Left lung (tissue), 4 donors: ENCODE measurements at regions not wholly inside any gene's neighbourhood (a gene's known extent, or its start where the extent isn't known, plus 50 kb on each side); places are given as distances from the start of the nearest gene placed in this dataset.

Experiments
- ATAC-seq: fragments of 200-7000 bp; cut with Tn5 transposase; one replicate; pipeline ENCODE4 v1.9.1; 2020; ENCODE audit warnings: moderate library complexity
- DNase-seq, 4 donors: peaks; one replicate each; pipeline ENCODE4 v3.0.0-alpha.2; 2013 to 2020
- H3K27ac ChIP-seq, 2 donors: fragments of 200-600 bp; sonication (generic) in 1 of 2; one replicate each; pipeline versions ENCODE4 v1.5.0 to v1.8.0; 2020 to 2021
- H3K27me3 ChIP-seq, 2 donors: fragments of 200-600 bp; sonication (generic) in 1 of 2; one replicate each; pipeline versions ENCODE4 v1.5.0 to v1.8.0; 2020 to 2021
- H3K36me3 ChIP-seq, 2 donors: fragments of 200-600 bp; sonication (generic) in 1 of 2; one replicate each; pipeline versions ENCODE4 v1.5.0 to v1.8.0; 2020 to 2021
- H3K4me1 ChIP-seq, 2 donors: fragments of 200-600 bp; one replicate each; pipeline ENCODE4 v1.8.0; 2021
- H3K4me3 ChIP-seq, 2 donors: fragments of 200-600 bp; sonication (generic) in 1 of 2; one replicate each; pipeline versions ENCODE4 v1.5.0 to v1.8.0; 2020 to 2021; ENCODE audit warnings: mild to moderate bottlenecking in 1 of 2
- H3K9me3 ChIP-seq, 2 donors: fragments of 200-600 bp; sonication (generic) in 1 of 2; one replicate each; pipeline versions ENCODE4 v1.5.0 to v1.8.0; 2020 to 2021
- CTCF ChIP-seq, 2 donors: fragments of 200-600 bp; sonication (generic) in 1 of 2; IDR thresholded peaks; one replicate each; pipeline versions ENCODE4 v1.5.0 to v1.8.0; 2021; ENCODE audit warnings: antibody characterized with exemption in 2 of 2
- intact Hi-C, 2 donors: fragments of 100-400 bp; cut with DNase I; formaldehyde crosslinking; loops; one replicate each; pipeline versions ENCODE4 v1.11.2 to v1.14.2; 2022
- donor health status: DM: no; HTN: yes; CAD: no.
- donor health status: DM: no; HTN: no; CAD: no.

- intact Hi-C loops: no loop called here
- no peak for DNase-seq
- TF ChIP-seq CTCF (IDR thresholded peaks at IDR 0.05): no peak
Measured at GRCh38 chr20:57053067-57053466, 213.4 kb downstream of the BMP7 start.

GRCh38 chr20:57053793-57054552 lies 212.5 kb downstream of the BMP7 start:
- H3K36me3 ChIP-seq: no peaks in the 10 kb centered on the region
- ATAC-seq (no peak), DNase-seq (no peak)
- no peak overlapping the region for H3K27ac ChIP-seq
- no peak for TF ChIP-seq CTCF (IDR thresholded peaks at IDR 0.05)
- H3K9me3 ChIP-seq: no peaks in the 10 kb centered on the region
- no peak overlapping the region for H3K4me3 ChIP-seq
- H3K27me3 ChIP-seq: peaks cover 0 to 10% of the 10 kb centered on the region in 2 donors
- intact Hi-C loops: no loop called here
- no peaks in the 10 kb centered on the region for H3K4me1 ChIP-seq

More at GRCh38 chr20:57053067-57053466, 213.4 kb downstream of the BMP7 start:
- H3K27ac ChIP-seq: no peak overlapping the region
- no peak overlapping the region for H3K4me3 ChIP-seq
- no peaks in the 10 kb centered on the region for H3K36me3 ChIP-seq
- ATAC-seq: no peak
- no peaks in the 10 kb centered on the region for H3K4me1 ChIP-seq
- H3K9me3 ChIP-seq: no peaks in the 10 kb centered on the region
- H3K27me3 ChIP-seq: peaks cover 0 to 8% of the 10 kb centered on the region in 2 donors

- TF ChIP-seq CTCF (IDR thresholded peaks at IDR 0.05): no peak
- no peaks in the 10 kb centered on the region for H3K4me1 ChIP-seq
- ATAC-seq: no peak
Measured at GRCh38 chr20:57055345-57055744, 211.1 kb downstream of the BMP7 start.

GRCh38 chr20:57056651-57057050 lies 209.8 kb downstream of the BMP7 start:
- no peak overlapping the region for H3K4me3 ChIP-seq
- H3K27ac ChIP-seq: no peak overlapping the region
- DNase-seq (no peak), ATAC-seq (no peak)
- H3K4me1 ChIP-seq: no peaks in the 10 kb centered on the region
- intact Hi-C loops: no loop called here
- H3K36me3 ChIP-seq: no peaks in the 10 kb centered on the region
- H3K9me3 ChIP-seq: no peaks in the 10 kb centered on the region
- peaks cover 0 to 37% of the 10 kb centered on the region in 2 donors for H3K27me3 ChIP-seq
- no peak for TF ChIP-seq CTCF (IDR thresholded peaks at IDR 0.05)

More at GRCh38 chr20:57055345-57055744, 211.1 kb downstream of the BMP7 start:
- intact Hi-C loops: no loop called here
- H3K4me3 ChIP-seq: no peak overlapping the region
- peaks cover 0 to 24% of the 10 kb centered on the region in 2 donors for H3K27me3 ChIP-seq
- no peak overlapping the region for H3K27ac ChIP-seq
- H3K36me3 ChIP-seq: no peaks in the 10 kb centered on the region
- H3K9me3 ChIP-seq: no peaks in the 10 kb centered on the region
- no peak for DNase-seq

GRCh38 chr20:57059055-57059596 lies 207.3 kb downstream of the BMP7 start:
- Histone ChIP-seq H3K27me3 (peaks cover 0 to 55% of the 10 kb centered on the region in 2 donors), H3K36me3 (no peaks in the 10 kb centered on the region), H3K4me3 (no peak overlapping the region), H3K27ac (no peak overlapping the region), H3K9me3 (no peaks in the 10 kb centered on the region), H3K4me1 (no peaks in the 10 kb centered on the region)
- no peak for TF ChIP-seq CTCF (IDR thresholded peaks at IDR 0.05)
- ATAC-seq: no peak
- intact Hi-C loops: no loop called here
- DNase-seq: no peak
